ENCODE measurements at regions not wholly inside any gene's neighbourhood (a gene's known extent, or its start where the extent isn't known, plus 50 kb on each side); places are given as distances from the start of the nearest gene placed in this dataset.

- Mint-ChIP-seq H3K36me3 (ENCODE audit: low read depth, unreplicated experiment) (no peaks in the 10 kb centered on the region), H3K27me3 (ENCODE audit: low read depth, unreplicated experiment) (peaks cover 11% of the 10 kb centered on the region), H3K4me3 (ENCODE audit: unreplicated experiment) (no peak overlapping the region), H3K9me3 (ENCODE audit: unreplicated experiment) (no peaks in the 10 kb centered on the region), H3K27ac (ENCODE audit: unreplicated experiment) (no peak overlapping the region), H3K4me1 (ENCODE audit: low read depth, unreplicated experiment) (no peaks in the 10 kb centered on the region)
- TF ChIP-seq CTCF (IDR thresholded peaks at IDR 0.05; ENCODE audit: insufficient read depth, low read depth, low read length): no peak
- no peak for TF ChIP-seq EZH2 (IDR thresholded peaks at IDR 0.05; ENCODE audit: insufficient read depth, low read length)
- Histone ChIP-seq H4K20me1 (ENCODE audit: insufficient read depth, low read length) (no peaks in the 10 kb centered on the region), H3K4me3 (ENCODE audit: insufficient read depth, low read depth, low read length) (no peak overlapping the region), H3K9ac (ENCODE audit: low read length) (no peak overlapping the region), H3K27me3 (ENCODE audit: insufficient read depth, low read length) (no peaks in the 10 kb centered on the region), H3K4me2 (ENCODE audit: low read length) (no peak overlapping the region), H3K9me3 (ENCODE audit: insufficient read depth, low read depth, low read length) (no peaks in the 10 kb centered on the region), H3K79me2 (ENCODE audit: insufficient read depth, low read length) (no peaks in the 10 kb centered on the region), H3K27ac (ENCODE audit: low read depth, low read length) (no peak overlapping the region), H3K4me1 (ENCODE audit: insufficient read depth, low read length) (no peaks in the 10 kb centered on the region), H3K36me3 (ENCODE audit: insufficient read depth, low read length) (no peaks in the 10 kb centered on the region), H2AFZ (ENCODE audit: low read depth, low read length) (no peak overlapping the region)
- DNase-seq (ENCODE audit: low read depth) (no peak), FAIRE-seq (no peak)
Measured at GRCh38 chr16:9557713-9558112, 466.3 kb downstream of the HAPSTR1 start.

- TF ChIP-seq CTCF (IDR thresholded peaks at IDR 0.05; ENCODE audit: insufficient read depth, low read depth, low read length): no peak
- no peak for TF ChIP-seq EZH2 (IDR thresholded peaks at IDR 0.05; ENCODE audit: insufficient read depth, low read length)
- H3K4me2 ChIP-seq (ENCODE audit: low read length): no peak overlapping the region
- no peaks in the 10 kb centered on the region for H3K79me2 ChIP-seq (ENCODE audit: insufficient read depth, low read length)
- no peaks in the 10 kb centered on the region for H4K20me1 ChIP-seq (ENCODE audit: insufficient read depth, low read length)
- no peaks in the 10 kb centered on the region for H3K36me3 ChIP-seq (ENCODE audit: insufficient read depth, low read length)
- Mint-ChIP-seq H3K9me3 (ENCODE audit: unreplicated experiment) (no peaks in the 10 kb centered on the region), H3K27me3 (ENCODE audit: low read depth, unreplicated experiment) (peaks cover 12% of the 10 kb centered on the region), H3K36me3 (ENCODE audit: low read depth, unreplicated experiment) (no peaks in the 10 kb centered on the region), H3K27ac (ENCODE audit: unreplicated experiment) (no peak overlapping the region), H3K4me1 (ENCODE audit: low read depth, unreplicated experiment) (no peaks in the 10 kb centered on the region), H3K4me3 (ENCODE audit: unreplicated experiment) (no peak overlapping the region)
- H3K9ac ChIP-seq (ENCODE audit: low read length): no peak overlapping the region
- H3K27ac ChIP-seq (ENCODE audit: low read depth, low read length): no peak overlapping the region
- FAIRE-seq (no peak), DNase-seq (ENCODE audit: low read depth) (no peak)
- no peak overlapping the region for H2AFZ ChIP-seq (ENCODE audit: low read depth, low read length)
- no peak overlapping the region for H3K4me3 ChIP-seq (ENCODE audit: insufficient read depth, low read depth, low read length)
- no peaks in the 10 kb centered on the region for H3K9me3 ChIP-seq (ENCODE audit: insufficient read depth, low read depth, low read length)
- no peaks in the 10 kb centered on the region for H3K27me3 ChIP-seq (ENCODE audit: insufficient read depth, low read length)
- no peaks in the 10 kb centered on the region for H3K4me1 ChIP-seq (ENCODE audit: insufficient read depth, low read length)
Measured at GRCh38 chr16:9566099-9566498, 474.7 kb downstream of the HAPSTR1 start.

- H3K9me3 ChIP-seq (ENCODE audit: insufficient read depth, low read depth, low read length): no peaks in the 10 kb centered on the region
- no peak for DNase-seq (ENCODE audit: low read depth)
- H3K36me3 ChIP-seq (ENCODE audit: insufficient read depth, low read length): no peaks in the 10 kb centered on the region
- H3K27ac ChIP-seq (ENCODE audit: low read depth, low read length): no peak overlapping the region
- Mint-ChIP-seq H3K36me3 (ENCODE audit: low read depth, unreplicated experiment) (no peaks in the 10 kb centered on the region), H3K27me3 (ENCODE audit: low read depth, unreplicated experiment) (peaks cover 4% of the 10 kb centered on the region), H3K9me3 (ENCODE audit: unreplicated experiment) (no peaks in the 10 kb centered on the region), H3K27ac (ENCODE audit: unreplicated experiment) (no peak overlapping the region), H3K4me1 (ENCODE audit: low read depth, unreplicated experiment) (no peaks in the 10 kb centered on the region), H3K4me3 (ENCODE audit: unreplicated experiment) (no peak overlapping the region)
- no peaks in the 10 kb centered on the region for H3K4me1 ChIP-seq (ENCODE audit: insufficient read depth, low read length)
- TF ChIP-seq CTCF (IDR thresholded peaks at IDR 0.05; ENCODE audit: insufficient read depth, low read depth, low read length): no peak
- no peak for TF ChIP-seq EZH2 (IDR thresholded peaks at IDR 0.05; ENCODE audit: insufficient read depth, low read length)
- no peak overlapping the region for H3K9ac ChIP-seq (ENCODE audit: low read length)
- H3K27me3 ChIP-seq (ENCODE audit: insufficient read depth, low read length): no peaks in the 10 kb centered on the region
- no peak overlapping the region for H2AFZ ChIP-seq (ENCODE audit: low read depth, low read length)
- no peak overlapping the region for H3K4me2 ChIP-seq (ENCODE audit: low read length)
- H3K79me2 ChIP-seq (ENCODE audit: insufficient read depth, low read length): no peaks in the 10 kb centered on the region
- H4K20me1 ChIP-seq (ENCODE audit: insufficient read depth, low read length): no peaks in the 10 kb centered on the region
- no peak overlapping the region for H3K4me3 ChIP-seq (ENCODE audit: insufficient read depth, low read depth, low read length)
- no peak for FAIRE-seq
Measured at GRCh38 chr16:9567666-9568065, 476.2 kb downstream of the HAPSTR1 start.
